NCI-H1417 (cell line): ENCODE measurements at regions not wholly inside any gene's neighbourhood (a gene's known extent, or its start where the extent isn't known, plus 50 kb on each side); places are given as distances from the start of the nearest gene placed in this dataset.
"Not testable (repeated sequence)": the region's sequence is repeated elsewhere in the genome, so short reads cannot be mapped to it uniquely, and the experiment has no call there.

Experiments used
- DNase-seq, 3 experiments: peaks; one replicate each; lab custom pipeline; 2025; lab: John Stamatoyannopoulos, UW

DNA sequence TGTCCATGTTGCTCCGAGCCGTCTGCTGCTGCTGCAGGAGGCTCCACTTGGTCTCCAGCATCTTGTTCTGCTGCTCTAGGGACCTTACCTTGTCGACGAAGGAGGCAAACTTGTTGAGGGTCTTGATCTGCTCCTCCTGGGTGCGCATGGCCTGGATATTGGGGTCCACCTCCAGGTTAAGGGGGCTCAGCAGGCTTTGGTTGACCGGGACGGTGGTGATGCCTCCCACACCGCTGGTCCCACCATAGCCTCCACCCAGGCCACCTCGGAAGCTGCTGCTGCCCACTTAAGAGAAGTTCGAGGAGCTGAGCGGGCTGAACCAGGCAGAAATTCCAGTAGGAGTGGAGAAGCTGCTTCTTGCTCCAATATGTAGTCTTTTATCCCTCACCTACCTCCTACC lies 180.7 kb upstream of the SYNPR start:
- no peak for DNase-seq

DNA sequence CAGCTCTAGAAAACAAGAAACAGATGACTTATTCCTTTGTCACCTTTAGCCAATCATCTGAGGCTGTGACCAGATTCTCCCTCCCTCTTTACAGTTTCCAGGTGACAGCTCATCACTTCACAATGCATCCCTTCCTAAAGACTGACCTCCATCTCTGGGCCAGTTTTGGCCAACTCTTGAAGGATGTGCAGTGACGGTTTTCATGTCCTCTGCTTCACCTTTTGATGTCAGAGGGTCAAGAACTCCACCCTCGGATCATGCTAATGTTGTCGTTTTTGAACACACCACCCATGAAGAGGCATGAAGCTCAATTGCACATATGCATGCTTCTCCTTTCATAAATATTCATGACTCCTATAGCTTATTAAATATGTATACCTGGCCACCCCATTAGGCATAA lies 161.2 kb upstream of the SYNPR start:
- no peak for DNase-seq

DNA sequence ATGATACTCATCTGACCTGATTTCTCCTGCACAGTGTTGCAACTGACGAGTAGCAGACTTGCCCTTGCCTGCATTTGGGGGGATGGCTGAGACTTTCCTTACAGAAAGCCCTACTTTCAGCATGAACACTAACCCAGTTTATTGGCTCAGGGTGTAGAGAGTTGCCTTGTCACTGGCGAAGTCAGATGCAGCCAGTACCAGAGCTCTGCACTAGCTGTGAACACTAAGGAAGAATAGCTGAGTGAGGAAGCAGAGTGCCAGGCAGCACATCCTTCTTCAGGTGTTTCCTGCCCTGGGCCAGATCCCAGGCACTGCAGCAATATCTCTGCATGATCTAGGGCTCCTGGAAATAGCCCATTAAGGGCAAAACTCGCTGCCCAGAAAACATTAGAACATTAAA lies 154.0 kb upstream of the SYNPR start:
- no peak for DNase-seq

DNA sequence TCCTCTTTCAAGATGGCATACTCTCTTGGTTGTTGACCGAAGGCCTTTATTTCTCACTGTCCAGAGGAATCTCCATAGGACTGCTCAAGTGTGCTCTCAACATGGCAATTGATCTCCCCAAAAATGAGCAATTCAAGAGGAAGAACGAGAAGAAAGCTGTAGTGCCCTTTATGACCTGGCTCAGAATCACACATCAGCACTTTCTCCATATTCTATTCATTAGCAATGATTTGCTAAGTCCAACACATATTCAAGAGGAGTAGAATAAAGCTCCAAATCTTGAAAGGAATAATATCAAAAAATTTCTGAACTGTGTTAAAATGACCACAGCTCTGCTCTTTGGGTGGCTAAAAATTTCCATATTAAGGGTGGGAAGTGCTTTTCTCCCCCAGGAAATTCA lies 151.6 kb upstream of the SYNPR start:
- no peak for DNase-seq

DNA sequence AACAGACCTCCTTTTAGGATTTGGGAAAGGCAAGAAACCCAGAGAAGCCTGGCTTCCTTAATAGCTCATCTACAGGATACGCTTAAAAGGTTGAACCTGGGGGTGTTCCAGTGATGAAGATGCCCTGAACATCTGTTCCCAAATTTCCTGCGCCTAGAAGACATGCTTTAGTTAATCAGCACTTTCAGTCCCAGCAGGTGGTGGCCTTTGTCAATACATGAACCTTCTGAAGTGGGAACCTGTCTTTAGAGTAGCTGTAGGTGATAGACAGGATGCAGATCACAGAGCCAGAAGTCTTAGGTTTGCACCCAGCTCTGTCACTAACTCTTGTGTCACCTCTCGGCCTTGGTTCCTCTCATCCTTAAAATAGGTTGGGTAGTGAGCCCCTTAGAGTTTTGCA lies 149.7 kb upstream of the SYNPR start:
- peak in 2 of 3 experiments; percentile 4 to 21 for DNase-seq

DNA sequence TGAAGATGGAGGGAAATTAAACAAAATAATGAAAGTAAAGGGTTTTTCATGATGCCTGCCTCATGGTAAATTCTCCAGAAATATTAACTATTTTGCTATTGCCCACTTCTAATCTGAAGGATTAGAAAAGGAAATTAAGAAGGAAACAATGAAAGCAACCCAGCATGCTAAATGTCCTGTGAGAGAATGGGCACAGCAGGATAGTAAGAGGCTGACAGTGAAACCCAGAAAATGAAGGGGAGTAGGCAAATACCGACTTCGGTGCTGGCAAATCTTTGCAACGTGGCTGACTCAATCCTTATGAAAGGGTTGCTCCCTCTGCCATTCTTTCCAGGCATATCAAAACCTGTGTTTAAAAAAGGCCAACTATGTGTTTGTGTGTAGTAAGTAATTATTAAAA lies 147.5 kb upstream of the SYNPR start:
- no peak for DNase-seq

DNA sequence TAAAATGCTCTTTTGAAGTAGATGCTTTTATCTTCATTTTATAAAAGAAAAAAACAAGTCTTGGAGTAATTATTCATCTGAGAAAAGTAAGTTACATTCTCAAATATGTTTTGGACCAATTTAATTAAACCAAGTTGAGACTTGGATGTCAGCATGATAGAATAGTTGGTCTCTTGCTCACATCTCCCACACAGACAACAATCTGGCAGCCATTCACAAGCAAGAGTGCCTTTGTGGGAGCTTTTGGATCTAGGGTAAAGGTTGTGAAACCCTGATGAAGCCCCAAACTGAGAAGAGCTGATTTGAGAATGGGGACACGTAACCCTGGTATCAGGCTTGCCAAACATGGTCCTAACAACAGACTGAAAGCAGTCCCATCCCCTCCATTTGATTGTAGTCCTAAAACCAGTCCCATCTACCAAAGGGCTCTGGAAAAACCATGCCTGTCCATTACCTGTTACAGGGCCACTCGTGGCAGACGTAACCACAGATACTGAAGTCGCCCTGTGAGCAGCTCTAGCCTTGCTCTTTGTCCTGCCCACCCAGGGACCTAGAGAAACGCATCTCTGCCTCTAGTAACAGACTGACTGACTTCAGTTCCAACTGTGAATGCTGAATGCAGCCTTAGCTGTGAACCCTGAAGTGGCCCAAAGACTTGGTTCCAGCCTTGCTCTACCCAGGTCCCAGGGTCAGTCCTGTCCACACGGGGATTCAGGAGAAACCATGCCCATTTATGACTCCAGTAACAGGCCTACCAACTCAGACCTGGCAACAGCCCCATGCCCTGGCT lies 145.5 kb upstream of the SYNPR start:
- no peak for DNase-seq

DNA sequence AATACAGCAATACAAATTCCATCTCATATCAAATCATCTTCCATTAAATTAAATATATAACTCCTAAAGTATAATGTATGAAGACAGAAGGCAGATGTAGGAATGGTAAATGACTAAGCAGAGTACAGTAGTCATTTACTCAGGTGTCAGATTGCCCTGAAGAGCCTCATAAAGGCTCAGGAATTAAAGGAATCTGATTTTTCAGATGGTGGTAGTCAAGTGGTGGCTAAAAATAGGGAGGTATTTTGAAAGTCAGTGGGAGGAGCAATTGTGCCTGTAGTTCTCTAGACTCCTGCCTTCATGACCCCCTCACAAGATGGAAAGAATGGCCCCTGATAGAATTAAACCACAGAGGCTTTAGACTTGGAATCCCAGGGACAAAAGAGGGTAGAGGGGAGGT lies 142.7 kb upstream of the SYNPR start:
- DNase-seq: peak in 2 of 3 experiments; percentile 1 to 71

DNA sequence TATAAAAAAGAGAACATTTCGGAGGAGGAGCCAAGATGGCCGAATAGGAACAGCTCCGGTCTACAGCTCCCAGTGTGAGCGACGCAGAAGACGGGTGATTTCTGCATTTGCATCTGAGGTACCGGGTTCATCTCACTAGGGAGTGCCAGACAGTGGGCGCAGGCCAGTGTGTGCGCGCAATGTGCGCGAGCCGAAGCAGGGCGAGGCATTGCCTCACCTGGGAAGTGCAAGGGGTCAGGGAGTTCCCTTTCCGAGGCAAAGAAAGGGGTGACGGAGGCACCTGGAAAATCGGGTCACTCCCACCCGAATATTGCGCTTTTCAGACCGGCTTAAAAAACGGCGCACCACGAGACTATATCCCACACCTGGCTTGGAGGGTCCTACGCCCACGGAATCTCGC lies 141.9 kb upstream of the SYNPR start:
- DNase-seq: not testable (repeated sequence)

DNA sequence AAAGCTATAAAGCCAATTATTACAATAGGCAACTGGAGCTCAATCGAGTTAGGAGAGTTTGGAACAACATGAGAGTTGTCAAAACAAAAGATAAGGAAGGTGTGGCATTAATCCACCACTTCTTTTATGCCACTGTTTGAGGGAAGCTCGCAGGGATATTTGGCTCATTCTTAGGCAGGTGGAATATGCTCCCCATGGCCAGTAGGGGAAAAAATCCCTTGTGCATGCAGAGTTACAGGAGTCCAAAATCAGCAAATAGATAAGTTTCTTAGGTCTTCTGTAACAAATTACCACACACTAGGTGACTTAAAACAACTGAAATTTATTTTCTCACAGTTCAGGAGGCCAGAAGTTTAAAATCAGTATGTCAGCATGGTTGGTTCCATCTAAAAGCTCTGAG lies 135.4 kb upstream of the SYNPR start:
- DNase-seq: no peak

DNA sequence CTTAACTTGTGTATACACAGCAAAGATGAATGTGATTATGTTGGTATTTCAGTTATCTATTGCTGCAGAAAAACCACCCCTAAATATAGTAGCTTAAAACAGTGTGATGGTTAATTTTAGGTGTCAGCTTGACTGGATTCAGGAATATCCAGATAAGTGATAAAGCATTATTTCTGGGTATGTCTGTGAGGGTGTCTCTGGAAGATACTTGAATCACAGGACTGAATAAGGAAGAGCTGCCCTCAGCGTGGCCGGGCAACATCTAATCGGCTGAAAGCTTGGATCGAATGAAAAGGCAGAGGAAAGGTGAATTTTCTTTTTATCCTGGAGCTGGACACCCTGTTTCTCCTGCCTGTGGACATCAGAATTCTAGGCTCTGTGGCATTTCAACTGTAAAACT lies 132.0 kb upstream of the SYNPR start:
- no peak for DNase-seq

DNA sequence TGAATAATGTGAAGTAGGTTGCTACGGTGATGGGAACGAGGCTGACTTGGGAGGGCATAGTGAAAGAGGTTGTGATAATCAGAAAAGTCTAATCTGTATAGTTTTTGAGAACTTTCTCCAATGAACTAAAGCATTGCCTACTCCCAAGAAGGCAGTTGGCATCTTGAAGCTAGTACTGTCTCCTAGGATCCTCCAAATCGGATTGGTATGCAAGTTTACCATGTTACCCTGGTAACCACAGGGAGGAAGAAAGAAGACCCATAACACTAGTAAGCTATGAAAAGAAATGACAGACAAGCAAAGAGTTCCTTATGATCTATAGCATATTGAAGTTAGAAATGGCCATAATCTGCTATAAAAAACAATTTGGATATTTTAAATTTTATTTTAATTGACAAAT lies 127.2 kb upstream of the SYNPR start:
- DNase-seq: no peak

DNA sequence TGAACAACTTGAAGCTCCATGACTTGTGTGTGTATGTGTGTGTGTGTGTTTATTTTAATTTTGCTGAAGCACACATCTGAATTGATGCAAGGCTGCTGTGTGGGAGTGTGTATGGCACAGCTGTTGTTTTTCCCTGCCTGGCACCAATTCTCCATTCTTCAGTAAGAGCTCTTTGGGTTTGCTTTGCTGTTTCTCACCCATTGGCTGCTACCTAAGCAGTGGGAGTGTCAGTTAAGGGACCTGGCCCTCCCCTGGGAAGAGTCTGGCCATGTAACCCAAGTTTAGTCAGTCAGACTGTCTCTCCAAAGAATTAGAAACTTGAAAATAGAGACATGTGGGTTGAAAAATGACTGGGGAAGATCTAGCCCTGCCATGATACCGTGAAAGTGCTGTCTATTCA lies 126.2 kb upstream of the SYNPR start:
- no peak for DNase-seq

DNA sequence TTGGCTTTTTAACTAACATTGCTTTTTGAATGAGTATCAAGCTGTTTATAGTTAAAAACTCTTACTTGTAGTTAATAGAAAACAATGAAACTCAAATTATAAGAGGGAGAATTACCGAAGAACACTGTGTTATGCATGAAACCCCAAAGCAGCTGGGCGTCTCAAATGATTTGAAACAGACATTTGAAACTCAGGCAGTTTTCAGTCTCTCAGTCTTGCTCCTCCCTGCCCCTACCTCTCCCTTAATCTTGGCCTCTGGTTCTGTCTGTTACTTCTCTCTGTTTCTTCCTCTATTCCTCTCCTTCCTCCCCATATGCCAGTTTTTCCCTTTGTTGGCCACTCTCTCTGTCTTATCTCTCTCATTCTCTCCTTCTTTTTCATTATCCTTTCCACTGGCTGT lies 118.3 kb upstream of the SYNPR start:
- DNase-seq: no peak

DNA sequence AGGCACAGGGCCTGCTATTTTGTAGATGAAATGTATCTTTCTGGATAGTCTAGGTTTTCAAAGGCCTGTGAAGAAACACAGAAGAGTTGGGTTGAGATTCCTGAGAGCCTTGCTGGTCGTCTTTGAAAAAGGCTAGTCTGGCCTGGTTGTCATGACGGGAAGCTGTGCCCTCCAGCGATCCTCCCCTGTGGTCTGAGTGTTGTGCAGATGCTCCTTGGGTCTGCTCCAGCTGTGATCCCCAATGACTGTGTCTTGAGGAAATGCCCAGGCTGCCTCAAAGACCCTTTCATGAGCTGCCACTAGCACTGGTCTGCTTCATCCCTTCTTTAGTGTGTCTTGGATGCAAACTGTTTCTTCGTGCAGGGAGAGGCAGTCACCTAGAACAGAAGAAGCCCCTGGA lies 111.0 kb upstream of the SYNPR start:
- no peak for DNase-seq

DNA sequence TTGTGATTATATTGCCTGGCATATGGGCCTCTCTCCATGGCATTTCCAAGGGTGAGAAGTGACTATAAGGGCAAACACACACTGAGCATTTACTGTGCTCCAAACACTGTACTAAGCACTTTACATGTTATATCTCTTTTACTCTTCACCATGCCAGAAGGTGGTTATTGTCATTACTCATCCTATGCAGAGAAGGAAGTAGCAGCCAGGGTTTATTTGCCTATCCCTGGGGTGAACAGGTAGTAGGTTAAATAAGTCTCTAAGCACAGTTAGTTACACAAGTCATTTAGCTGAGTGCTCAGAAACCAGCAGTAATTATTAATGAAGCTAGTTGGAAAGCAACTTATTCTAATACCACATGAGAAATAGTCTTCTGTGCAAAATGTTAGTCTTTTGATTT lies 109.9 kb upstream of the SYNPR start:
- DNase-seq: peak in 2 of 3 experiments; percentile 6 to 56

DNA sequence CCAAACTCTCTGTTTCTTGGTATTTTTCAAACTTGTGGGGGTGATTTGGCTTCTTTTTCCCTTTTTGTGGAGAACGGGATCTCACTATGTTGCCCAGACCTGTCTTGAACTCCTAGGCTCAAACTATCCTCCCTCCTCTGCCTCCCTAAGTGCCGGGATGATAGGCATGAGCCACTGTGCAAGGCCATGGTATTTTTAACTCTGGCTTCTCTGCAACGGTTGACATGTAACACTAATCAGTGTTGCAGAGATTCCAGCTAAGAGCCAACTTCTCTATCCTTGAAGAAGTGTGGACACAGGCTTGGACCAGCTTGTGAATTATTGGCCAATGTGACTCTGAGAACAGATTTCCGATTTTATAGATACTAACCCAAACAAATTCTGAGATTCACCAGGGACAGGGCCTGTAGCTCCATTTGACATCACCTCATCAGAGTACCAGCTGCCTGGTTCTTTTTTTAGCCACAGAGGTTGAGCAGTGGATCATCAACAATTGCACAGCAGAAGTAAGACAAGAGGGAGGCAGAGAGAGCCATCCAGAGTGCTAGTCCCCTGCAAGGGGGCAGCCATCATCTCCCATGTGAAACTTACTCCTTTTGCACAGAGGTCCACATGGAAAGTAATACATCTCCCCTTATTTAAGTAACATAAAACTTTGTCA lies 98.1 kb upstream of the SYNPR start:
- no peak for DNase-seq

DNA sequence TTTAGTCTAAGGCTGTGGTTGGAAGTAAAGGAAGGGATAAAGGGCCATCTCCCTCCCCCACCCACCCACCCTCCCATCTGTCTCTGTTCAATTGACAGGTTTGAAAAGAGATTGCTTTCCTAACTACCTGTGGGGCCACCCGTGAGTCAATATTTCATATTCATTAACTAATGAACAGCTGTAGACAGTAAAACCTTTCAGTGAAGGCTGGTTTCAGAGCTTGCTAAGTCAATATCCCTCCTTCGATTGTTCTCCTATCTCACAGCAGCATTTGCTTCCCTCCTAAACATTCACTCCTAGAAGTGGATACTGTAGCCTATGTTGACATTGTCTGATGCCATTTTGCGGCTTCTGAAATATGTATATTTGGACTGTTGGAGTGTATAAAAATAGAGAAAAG lies 85.9 kb upstream of the SYNPR start:
- peak; percentile 0 to 86 (median 57) for DNase-seq

DNA sequence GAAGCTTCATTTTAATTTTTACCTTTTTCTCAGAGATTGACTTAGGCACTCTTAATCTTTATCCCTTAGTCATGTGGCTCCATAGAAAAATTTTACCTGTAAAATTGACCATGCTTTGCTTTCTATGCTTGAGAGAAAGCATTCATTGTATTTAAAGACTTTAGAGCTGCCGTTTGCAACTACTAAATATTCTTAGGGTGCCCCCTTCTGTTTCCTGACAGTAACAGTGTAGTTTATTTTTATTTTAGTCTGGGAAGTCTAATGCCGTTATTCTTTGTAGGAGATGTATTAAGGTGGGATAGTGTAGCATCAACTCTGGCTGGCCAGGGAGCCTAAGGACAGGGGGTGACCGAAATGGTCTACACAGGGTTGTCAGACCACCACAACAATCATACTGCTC lies 84.5 kb upstream of the SYNPR start:
- peak; percentile 6 to 67 (median 62) for DNase-seq

DNA sequence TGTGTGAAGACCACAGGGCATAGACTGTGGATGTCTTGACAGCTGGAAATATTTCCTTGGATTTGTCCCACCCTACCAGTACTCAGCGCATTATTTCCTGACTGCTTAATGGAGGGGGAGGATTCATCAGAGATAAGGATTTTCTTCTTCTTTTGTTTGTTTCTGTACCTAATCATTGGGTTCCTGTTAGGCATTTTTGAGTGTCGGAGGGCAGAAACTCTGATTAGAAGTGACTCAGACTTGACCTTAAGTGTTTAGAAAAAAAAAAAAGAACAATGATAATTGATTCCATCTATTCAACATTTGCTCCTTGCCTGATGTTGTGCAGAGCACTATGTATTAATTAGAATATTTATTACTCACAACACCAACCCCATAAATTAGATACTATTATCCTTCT lies 78.5 kb upstream of the SYNPR start:
- DNase-seq: no peak

DNA sequence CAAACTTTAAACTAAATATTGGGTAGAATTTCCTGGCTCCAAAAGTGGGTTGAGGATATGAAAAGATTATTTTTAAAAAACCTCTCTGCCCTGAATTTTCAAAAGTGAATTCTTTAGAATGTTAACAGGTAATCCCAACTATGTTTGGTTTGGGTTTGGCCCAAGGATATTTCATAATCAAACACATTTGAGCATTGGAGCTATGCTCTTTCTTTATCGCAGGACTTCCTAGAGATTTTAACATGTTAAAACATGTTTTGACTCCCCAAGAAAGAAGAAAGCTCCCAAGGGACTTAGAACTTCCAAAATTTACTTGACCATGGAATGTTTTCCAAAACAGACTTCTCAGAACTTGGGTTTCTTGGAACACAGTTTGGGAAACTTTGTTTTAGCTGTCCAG lies 75.6 kb upstream of the SYNPR start:
- no peak for DNase-seq

DNA sequence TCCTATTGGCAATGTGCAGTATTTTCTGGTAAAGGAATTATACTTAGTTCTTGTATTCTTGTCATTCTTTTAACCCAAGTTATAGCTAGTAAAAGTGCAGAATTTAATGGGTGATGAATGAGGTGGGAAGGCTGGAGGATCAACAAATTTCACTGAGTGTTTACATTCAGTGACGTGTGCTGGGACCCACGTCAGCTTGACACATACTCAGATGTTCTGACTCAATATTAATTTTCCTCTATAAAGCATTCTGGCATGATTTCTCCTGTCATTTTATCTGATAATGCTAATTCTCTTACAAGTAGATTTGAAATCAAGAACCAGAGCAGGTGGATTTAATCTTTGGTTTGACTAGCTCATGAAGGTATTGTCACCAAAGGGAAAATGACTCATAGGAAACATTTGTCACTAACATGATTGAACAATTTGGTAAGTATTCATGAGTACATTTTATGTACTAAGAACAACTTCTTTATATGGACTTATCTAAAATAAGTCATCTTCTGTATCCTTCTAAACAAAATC lies 71.0 kb upstream of the SYNPR start:
- no peak for DNase-seq

DNA sequence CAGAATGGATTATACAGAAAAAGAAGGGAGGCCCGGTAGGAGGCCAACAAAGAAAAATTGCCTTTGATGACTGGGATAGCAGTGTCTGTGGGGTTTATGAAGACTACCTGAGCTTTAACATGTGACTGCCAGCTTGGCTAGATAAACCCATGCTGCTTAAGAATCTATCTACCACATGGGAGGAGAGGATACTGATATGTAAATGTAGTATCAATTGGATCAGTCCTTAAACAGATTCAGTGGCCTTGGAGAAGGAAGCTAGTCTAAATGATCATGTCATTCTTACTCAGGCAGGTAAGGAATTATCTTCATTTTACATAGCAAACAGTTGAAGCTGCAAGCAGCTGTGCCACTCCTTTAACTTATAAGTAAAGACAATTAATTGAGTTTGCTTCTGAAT lies 50.0 kb upstream of the SYNPR start:
- DNase-seq: peak in 1 of 3 experiments; percentile 24
